HEK293 (cell line): ENCODE measurements at regions not wholly inside any gene's neighbourhood (a gene's known extent, or its start where the extent isn't known, plus 50 kb on each side); places are given as distances from the start of the nearest gene placed in this dataset.

Experiments used
- CTCF ChIP-seq: fragments of 450-650 bp; formaldehyde crosslinking; IDR thresholded peaks from 2 replicates; pipeline ENCODE4 v1.5.1; 2016; ENCODE audit warnings: missing biosample characterization, missing genetic modification characterization
- PBX3 ChIP-seq: sonication (generic); formaldehyde crosslinking; IDR thresholded peaks from 2 replicates; pipeline ENCODE4 v1.8.1; 2022; ENCODE audit warnings: mild to moderate bottlenecking, moderate library complexity, missing genetic modification reagents
- YY2 ChIP-seq: fragments of 450-650 bp; formaldehyde crosslinking; IDR thresholded peaks from 2 replicates; pipeline ENCODE4 v1.5.1; 2016; ENCODE audit warnings: missing biosample characterization, missing genetic modification characterization
- ZBTB7A ChIP-seq: fragments of 450-650 bp; formaldehyde crosslinking; IDR thresholded peaks from 2 replicates; pipeline ENCODE4 v1.5.1; 2016; ENCODE audit warnings: low read depth, missing biosample characterization, missing genetic modification characterization
- ZNF274 ChIP-seq, 2 experiments: fragments of 200-500 bp in 1 of 2; fragments of 450-650 bp in 1 of 2; sonication (Bioruptor generic) in 1 of 2; formaldehyde crosslinking in 1 of 2; IDR thresholded peaks; 2 replicates each; pipeline versions ENCODE4 v1.5.1 to v1.6.1; 2014 to 2016; ENCODE audit warnings: borderline replicate concordance in 1 of 2, inconsistent platforms in 1 of 2, low read length in 1 of 2, missing biosample characterization in 1 of 2, missing genetic modification characterization in 1 of 2
- ZNF350 ChIP-seq: fragments of 450-650 bp; formaldehyde crosslinking; IDR thresholded peaks from 2 replicates; pipeline ENCODE4 v1.5.0; 2017; ENCODE audit warnings: missing biosample characterization, mild to moderate bottlenecking, missing genetic modification characterization
- ZNF664 ChIP-seq: fragments of 450-650 bp; formaldehyde crosslinking; IDR thresholded peaks from 2 replicates; pipeline ENCODE4 v1.5.1; 2016; ENCODE audit warnings: missing biosample characterization, missing genetic modification characterization
- ZSCAN16 ChIP-seq: fragments of 450-650 bp; formaldehyde crosslinking; IDR thresholded peaks from 2 replicates; pipeline ENCODE4 v1.5.1; 2016; ENCODE audit warnings: missing biosample characterization, missing genetic modification characterization

GRCh38 chr22:27349456-27349855 is 452.1 kb downstream of the MN1 start:
- TF ChIP-seq CTCF (tag by site-specific recombination) = no peak
- no peak for TF ChIP-seq ZNF274 (IDR thresholded peaks at IDR 0.05; ENCODE audit: low read length)
- no peak for TF ChIP-seq ZNF274 (tag by site-specific recombination; IDR thresholded peaks at IDR 0.05; ENCODE audit: borderline replicate concordance)
- TF ChIP-seq PBX3 (CRISPR knock-in tag) = no peak
- TF ChIP-seq ZSCAN16 (tag by site-specific recombination) = no peak
- TF ChIP-seq ZBTB7A (tag by site-specific recombination) = no peak
- no peak for TF ChIP-seq YY2 (tag by site-specific recombination)
- no peak for TF ChIP-seq ZNF664
- no peak for TF ChIP-seq ZNF350 (tag by site-specific recombination)
